Activated naive CD4-positive, alpha-beta T cell treated with anti-CD3 and anti-CD28 coated beads, Interleukin-2, amount 50 U/mL, for 72 hours (primary cell): ENCODE measurements at regions not wholly inside any gene's neighbourhood (a gene's known extent, or its start where the extent isn't known, plus 50 kb on each side); places are given as distances from the start of the nearest gene placed in this dataset.
"Not testable (repeated sequence)": the region's sequence is repeated elsewhere in the genome, so short reads cannot be mapped to it uniquely, and the experiment has no call there.

ENCODE experiments used
- ATAC-seq, 2 donors: fragments of 150-1000 bp; cut with Tn5 transposase; 2 replicates each; pipeline ENCODE4 v1.10.0; 2021; ENCODE audit warnings: mild to moderate bottlenecking in 2 of 2, moderate library complexity in 2 of 2
- DNase-seq, 2 donors: peaks; one replicate each; pipeline ENCODE4 v3.0.0; 2021 to 2022; ENCODE audit warnings: low spot score in 2 of 2
- H3K27ac Mint-ChIP-seq, 2 donors: one replicate each; pipeline ENCODE4 v1.8.0; 2022; ENCODE audit warnings: mild to moderate bottlenecking in 2 of 2, mixed read lengths in 2 of 2
- H3K36me3 Mint-ChIP-seq, 2 donors: one replicate each; pipeline ENCODE4 v1.8.0; 2022; ENCODE audit warnings: mixed read lengths in 2 of 2
- H3K9me3 Mint-ChIP-seq, 2 donors: one replicate each; pipeline ENCODE4 v1.8.0; 2022; ENCODE audit warnings: mixed read lengths in 2 of 2

DNA sequence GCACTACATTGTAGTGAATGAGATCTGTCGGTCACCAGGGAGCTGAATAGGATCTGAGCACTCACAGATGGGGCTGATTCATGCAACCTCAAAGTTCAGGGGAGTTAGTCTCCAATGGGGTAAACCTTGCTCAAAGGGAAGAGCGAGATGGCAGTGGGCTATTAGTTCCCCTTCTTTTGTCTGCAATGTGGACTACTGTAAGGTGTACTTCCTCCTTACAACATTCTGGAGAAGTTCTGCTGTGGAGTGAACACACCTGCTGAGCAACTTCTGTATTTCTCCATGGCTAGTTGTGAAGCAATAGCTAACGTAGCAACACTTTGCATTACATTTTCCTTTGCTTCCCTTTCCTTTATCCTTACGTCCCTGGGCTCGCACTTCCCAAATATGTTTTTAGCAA is 134.3 kb upstream of the B3GAT2 start:
- ATAC-seq, result no peak
- H3K36me3 Mint-ChIP-seq, result no peaks in the 10 kb centered on the region
- peaks cover 0 to 5% of the 10 kb centered on the region in 2 donors for H3K9me3 Mint-ChIP-seq
- no peak overlapping the region for H3K27ac Mint-ChIP-seq
- DNase-seq, result no peak

DNA sequence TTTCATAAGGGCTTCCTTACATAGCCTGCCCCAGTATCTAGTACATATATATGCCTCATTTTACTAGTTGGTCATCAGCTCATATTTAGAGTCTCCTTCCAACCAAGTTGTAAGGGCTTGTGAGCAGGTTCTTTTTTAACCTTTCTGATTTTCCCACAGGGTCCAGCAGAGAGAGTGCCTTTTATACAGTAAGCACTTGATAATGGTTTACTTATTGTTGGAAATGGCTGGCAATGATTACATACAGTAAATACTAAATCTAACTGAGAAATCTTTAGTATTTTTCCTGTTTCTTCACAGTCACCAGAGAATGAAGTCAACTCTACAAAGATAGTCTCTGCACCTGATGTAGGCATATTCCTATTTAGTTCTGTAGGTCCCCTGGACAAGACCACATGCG is 135.1 kb upstream of the B3GAT2 start:
- Mint-ChIP-seq H3K27ac (no peak overlapping the region), H3K9me3 (peaks cover 0 to 8% of the 10 kb centered on the region in 2 donors), H3K36me3 (no peaks in the 10 kb centered on the region)
- DNase-seq (no peak), ATAC-seq (no peak)

DNA sequence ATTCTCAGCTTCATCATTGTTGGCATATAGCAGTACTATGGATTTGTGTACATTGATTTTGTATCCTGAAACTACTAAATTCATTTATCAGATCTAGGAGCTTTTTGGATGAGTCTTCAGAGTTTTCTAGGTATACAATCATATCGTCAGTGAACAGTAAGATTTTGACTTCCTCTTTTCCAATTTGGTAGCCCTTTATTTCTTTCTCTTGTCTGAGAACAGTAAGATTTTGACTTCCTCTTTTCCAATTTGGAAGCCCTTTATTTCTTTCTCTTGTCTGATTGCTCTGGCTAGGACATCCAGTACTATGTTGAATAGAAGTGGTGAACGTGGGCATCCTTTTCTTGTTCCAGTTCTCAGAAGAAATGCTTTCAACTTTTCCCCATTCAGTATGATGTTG is 140.4 kb upstream of the B3GAT2 start:
- H3K36me3 Mint-ChIP-seq, result peaks cover 0 to 10% of the 10 kb centered on the region in 2 donors
- ATAC-seq, H3K27ac Mint-ChIP-seq, DNase-seq: not testable (repeated sequence)
- peaks cover 9 to 27% of the 10 kb centered on the region in 2 donors for H3K9me3 Mint-ChIP-seq

DNA sequence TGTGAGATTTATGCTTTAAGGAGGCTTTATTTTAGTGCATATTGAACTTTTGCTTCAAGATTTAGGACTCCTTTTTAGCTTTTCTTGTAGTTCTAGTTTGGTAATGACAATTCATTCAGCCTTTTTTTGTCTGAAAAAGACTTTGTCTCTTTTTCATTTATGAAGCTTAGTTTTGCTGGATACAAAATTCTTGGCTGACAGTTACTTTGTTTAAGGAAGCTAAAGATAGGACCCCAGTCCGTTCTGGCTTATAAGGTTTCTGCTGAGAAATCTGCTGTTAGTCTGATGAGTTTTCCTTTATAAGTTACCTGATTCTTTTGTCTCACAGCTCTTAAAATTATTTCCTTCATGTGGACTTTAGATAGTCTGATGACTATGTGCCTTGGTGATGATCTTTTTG is 142.8 kb upstream of the B3GAT2 start:
- H3K9me3 Mint-ChIP-seq, result peaks cover 9 to 22% of the 10 kb centered on the region in 2 donors
- H3K36me3 Mint-ChIP-seq, result peaks cover 0 to 10% of the 10 kb centered on the region in 2 donors

DNA sequence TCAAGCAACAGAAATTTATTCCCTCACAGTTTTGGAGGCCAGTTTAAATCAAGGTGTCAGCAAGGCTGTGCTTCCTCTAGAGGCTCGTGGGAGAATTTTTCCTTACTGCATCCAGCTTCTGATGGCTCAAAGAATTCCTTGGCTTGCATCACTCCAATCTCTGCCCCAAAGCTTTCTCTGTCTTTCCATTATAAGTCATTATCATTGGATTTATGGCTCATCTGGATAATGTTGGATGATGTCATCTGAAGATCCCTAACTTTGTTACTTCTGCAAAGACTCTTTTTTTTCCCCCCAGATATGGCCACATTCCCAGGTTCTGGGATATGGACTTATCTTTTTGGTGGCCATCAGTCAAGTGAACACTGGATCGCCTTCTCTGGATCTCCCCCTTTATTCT is 146.3 kb upstream of the B3GAT2 start:
- no peak for DNase-seq
- Mint-ChIP-seq H3K27ac (no peak overlapping the region), H3K9me3 (peaks cover 5 to 19% of the 10 kb centered on the region in 2 donors), H3K36me3 (peaks cover 0 to 10% of the 10 kb centered on the region in 2 donors)
- ATAC-seq, result no peak

More for the DNA sequence above, 142.8 kb upstream of the B3GAT2 start:
- no peak overlapping the region for H3K27ac Mint-ChIP-seq
- no peak for ATAC-seq
- no peak for DNase-seq

DNA sequence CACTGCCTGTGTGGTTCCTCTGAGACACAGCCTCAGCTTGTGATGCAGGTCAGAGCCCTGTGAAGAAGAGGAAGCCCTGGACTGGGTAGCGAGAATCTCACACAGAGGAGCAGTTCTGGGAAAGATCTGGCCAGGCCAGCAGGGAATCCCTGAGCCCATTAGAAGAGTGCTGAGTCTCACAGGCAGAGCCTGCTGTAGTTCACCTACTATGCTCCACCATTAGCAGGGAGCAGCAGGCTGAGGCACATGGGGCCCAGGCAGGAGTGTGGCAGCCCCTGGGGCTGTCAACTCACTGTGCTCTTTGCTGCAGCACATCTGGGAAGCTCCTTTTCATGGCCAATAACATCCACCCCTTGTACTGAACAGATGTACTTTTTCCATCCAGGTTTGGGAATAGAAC is 146.8 kb upstream of the B3GAT2 start:
- no peak for ATAC-seq
- Mint-ChIP-seq H3K36me3 (peaks cover 0 to 10% of the 10 kb centered on the region in 2 donors), H3K27ac (no peak overlapping the region), H3K9me3 (peaks cover under 1 to 15% of the 10 kb centered on the region in 2 donors)
- DNase-seq, result no peak

DNA sequence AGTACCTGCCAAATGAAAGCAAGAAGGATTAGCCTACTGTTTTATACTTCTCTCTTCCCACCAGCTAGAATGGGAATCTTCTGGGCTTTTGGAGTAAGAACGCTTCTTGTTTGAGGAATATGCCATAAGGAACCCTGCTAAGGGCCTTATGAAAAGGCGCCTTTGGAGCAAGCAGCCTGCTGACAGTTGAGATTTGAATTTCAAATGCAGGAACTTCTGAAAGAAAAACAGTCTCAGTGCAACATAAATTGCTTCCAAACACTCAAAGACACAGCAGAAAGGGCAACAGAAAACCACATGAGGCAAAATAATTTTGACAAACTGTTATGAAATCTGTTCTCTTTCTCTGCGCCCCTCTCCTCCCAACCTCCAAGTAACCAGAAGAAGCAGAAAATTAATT is 149.4 kb upstream of the B3GAT2 start:
- Mint-ChIP-seq H3K27ac (no peak overlapping the region), H3K9me3 (peaks cover 0 to 4% of the 10 kb centered on the region in 2 donors), H3K36me3 (no peaks in the 10 kb centered on the region)
- DNase-seq (no peak), ATAC-seq (no peak)

DNA sequence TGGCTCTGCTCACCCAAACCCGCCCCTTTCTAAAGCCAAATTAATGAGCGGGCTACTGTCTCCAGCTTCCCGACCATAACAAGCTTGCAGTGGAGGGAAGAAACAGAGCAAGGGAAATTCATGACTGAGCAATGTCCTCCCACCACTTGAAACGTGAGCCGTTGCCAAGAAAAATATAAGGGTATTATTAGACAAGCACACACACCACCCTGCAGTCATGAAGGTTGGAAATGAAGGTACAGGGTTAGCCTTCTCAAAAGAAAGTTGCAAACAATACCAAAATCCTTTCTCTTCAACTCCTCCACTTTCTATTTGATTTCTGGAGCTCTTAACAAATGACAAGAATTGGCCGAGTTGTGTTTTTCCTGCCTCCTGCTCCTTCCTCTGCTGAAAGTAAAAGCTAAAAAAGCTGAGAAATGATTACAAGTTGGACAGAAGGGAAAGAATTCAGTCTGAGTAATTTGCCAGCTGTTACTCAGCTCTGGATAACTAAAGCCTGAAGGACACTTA is 151.1 kb upstream of the B3GAT2 start:
- Mint-ChIP-seq H3K36me3 (no peaks in the 10 kb centered on the region), H3K9me3 (peaks cover 0 to 4% of the 10 kb centered on the region in 2 donors), H3K27ac (no peak overlapping the region)
- DNase-seq (no peak), ATAC-seq (no peak)

DNA sequence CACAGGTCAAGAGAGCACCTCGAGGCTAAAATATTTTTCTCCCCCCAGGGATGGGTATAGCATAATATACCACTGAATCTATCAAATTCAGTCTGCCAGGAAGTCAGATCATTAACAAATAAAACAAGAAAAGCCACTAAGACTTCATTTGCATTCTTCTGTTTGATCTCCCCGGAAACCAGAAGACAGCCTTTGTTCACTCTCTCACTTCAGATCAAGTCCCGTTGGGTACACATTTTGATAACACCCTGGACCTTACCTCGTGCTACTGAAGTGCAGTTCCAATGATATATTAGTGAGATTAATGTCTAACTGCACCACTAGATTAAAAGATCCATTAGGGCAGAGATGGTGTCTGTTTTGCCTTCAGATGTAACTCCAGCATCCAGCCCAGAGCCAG is 157.7 kb upstream of the B3GAT2 start:
- no peaks in the 10 kb centered on the region for H3K36me3 Mint-ChIP-seq
- H3K9me3 Mint-ChIP-seq, result peaks cover 0 to 4% of the 10 kb centered on the region in 2 donors
- H3K27ac Mint-ChIP-seq, result no peak overlapping the region
- DNase-seq (no peak), ATAC-seq (no peak)

DNA sequence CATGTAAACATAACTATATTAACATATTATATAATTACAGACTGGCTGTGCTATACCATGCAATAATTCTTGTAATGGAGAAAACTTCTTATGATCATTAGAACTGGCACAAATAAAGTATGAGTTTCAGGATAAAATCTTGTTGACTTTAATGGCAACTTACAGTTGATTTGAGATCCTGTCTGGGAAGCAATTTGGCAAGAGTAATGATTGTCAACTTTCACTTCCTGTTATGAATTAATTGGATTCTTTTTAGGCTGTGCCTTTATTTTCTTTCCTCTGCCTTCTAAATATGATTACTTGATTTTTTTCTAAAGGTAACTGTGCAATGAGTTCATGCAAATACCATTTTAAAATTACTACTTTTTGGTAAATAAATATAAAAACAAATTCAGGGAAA is 158.1 kb upstream of the B3GAT2 start:
- DNase-seq (no peak), ATAC-seq (no peak)
- Mint-ChIP-seq H3K27ac (no peak overlapping the region), H3K36me3 (no peaks in the 10 kb centered on the region), H3K9me3 (peaks cover 0 to 4% of the 10 kb centered on the region in 2 donors)

DNA sequence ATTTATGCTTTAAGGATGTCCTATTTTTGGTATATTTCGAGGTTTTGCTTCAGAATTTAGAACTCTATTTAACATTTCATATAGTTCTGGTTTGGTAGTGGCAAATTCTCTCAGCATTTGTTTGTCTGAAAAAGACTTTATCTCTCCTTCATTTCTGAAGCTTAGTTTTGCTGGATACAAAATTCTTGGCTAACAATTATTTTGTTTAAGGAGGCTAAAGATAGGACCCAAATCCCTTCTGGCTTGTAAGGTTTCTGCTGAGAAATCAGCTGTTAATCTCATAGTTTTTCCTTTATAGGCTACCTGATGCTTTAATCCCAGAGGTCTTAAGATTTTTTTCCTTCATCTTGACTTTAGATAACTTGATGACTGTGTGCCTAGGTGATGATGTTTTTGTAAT is 162.7 kb upstream of the B3GAT2 start:
- ATAC-seq, result no peak
- Mint-ChIP-seq H3K9me3 (peaks cover 3 to 6% of the 10 kb centered on the region in 2 donors), H3K36me3 (peaks cover 0 to 5% of the 10 kb centered on the region in 2 donors), H3K27ac (no peak overlapping the region)
- no peak for DNase-seq

DNA sequence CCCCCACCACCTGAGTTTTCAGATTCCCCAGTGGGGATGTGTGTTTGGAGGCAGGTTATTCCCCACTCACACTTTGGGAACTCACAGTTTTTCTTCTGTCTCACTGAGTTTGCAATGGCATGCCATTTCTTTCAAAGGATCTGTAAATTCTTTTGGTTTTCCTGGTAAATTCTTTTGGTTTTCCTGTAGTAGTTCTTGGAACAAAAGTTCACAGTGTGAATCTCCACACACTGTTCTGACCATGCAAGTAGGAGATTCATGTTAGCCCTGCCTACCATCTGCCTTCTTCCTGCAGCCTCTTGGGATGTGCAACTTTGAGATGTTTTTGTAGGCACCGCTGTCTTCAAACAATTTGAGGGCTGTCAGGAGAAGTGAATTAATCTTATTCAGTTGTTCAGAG is 165.6 kb upstream of the OGFRL1 start:
- Mint-ChIP-seq H3K9me3 (peaks cover 3 to 6% of the 10 kb centered on the region in 2 donors), H3K27ac (no peak overlapping the region), H3K36me3 (peaks cover 0 to 5% of the 10 kb centered on the region in 2 donors)
- ATAC-seq (no peak), DNase-seq (no peak)

DNA sequence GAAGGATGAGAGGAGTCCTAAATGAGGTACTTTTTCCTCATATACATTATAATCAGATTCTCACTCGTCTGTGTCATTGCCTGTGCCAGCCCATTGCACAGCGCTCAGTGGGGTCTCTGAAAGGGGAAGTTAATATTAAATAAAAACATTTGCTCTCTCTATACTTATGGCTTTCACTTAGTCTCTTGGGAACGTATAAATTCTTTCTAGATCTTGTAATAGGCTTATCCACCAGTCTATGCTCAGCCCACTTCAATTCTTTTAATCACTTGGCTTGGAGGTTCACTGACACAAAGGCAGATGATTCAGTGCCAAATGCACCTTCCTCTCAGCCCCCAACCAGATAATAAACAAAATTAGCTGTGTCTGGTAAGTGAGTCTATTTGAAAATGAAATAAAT is 164.3 kb upstream of the OGFRL1 start:
- H3K36me3 Mint-ChIP-seq, result peaks cover 0 to 5% of the 10 kb centered on the region in 2 donors
- ATAC-seq, result no peak
- H3K27ac Mint-ChIP-seq, result no peak overlapping the region
- no peak for DNase-seq
- peaks cover 3 to 6% of the 10 kb centered on the region in 2 donors for H3K9me3 Mint-ChIP-seq

DNA sequence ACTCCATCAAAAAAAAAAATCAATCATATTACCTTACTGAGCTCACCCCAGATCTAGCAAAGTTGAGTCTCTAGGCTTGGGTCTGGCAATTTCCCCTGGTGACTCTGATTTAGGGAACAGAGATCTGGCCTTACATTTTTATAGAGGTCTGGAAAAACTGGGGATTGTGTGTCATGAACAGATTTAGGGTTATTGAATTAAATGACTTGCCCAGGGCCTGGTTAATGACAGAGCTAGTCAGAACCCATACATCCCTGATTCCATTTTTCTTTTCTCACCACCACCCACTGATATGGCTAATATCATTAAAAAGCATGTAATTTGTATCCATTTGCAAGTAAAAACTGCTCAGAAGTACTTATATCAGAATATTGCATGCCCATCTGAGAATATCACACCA is 163.4 kb upstream of the OGFRL1 start:
- DNase-seq (no peak), ATAC-seq (no peak)
- Mint-ChIP-seq H3K27ac (no peak overlapping the region), H3K36me3 (peaks cover 0 to 5% of the 10 kb centered on the region in 2 donors), H3K9me3 (peaks cover 3 to 6% of the 10 kb centered on the region in 2 donors)

DNA sequence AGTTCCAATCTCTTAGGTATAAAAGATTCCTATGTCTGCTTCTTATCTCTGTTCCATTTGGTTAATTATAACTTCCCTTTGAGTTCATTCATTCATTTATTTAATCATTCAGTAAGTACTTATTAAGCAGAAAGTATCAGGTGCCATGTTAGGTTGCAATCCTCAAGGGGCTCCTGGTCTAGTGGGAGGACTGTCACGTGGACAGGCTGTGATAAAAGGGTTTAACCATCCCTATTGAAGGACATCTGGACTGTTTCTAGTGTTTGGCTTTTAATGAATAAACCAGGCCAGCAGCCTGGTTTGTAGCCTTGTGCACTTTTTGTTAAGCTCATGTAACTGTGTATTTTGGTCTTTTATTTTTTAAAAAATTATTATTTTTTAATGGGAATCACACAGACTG is 162.1 kb upstream of the OGFRL1 start:
- DNase-seq (no peak), ATAC-seq (no peak)
- Mint-ChIP-seq H3K36me3 (peaks cover 0 to 5% of the 10 kb centered on the region in 2 donors), H3K9me3 (no peaks in the 10 kb centered on the region), H3K27ac (no peak overlapping the region)

DNA sequence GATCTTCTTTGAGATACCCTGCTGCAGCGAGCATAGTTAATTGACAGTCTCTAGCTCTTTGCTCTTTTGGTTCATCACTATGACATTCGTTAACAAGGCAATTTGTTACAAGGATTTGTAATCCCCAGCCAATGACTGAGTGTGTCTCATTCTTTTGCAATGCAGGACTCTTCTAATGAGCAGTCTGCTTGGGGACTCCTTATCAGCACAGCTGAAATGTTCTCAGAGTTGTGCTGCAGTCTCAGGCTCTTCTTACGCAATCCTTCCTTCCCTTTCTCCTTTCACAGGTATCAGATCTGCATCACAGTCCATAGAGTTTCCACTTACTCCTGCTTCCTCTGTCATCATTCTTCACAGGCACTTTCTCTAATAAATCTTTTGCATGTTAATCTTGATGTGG is 161.2 kb upstream of the OGFRL1 start:
- Mint-ChIP-seq H3K27ac (no peak overlapping the region), H3K36me3 (no peaks in the 10 kb centered on the region), H3K9me3 (no peaks in the 10 kb centered on the region)
- ATAC-seq (no peak), DNase-seq (no peak)

DNA sequence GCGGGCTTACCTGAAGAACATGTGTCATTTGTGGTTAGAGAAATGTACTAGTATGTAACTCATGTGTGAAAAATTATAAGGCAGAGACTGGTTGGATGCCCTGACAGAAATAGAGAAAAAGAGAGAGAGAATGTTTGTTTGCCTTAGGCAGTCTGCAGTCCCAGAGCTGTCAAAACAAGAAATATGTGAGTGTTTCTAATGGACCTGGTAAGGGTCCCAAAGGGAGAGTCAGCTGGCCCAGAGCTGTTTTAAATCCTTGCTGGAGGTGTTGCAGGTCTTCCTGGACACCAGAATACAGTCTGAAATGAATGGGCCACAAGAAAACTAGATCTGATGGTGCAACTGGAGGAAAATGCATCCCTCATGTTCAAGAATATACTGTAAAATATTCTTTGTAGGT is 158.3 kb upstream of the OGFRL1 start:
- Mint-ChIP-seq H3K27ac (no peak overlapping the region), H3K36me3 (no peaks in the 10 kb centered on the region), H3K9me3 (no peaks in the 10 kb centered on the region)
- no peak for ATAC-seq
- DNase-seq, result no peak

DNA sequence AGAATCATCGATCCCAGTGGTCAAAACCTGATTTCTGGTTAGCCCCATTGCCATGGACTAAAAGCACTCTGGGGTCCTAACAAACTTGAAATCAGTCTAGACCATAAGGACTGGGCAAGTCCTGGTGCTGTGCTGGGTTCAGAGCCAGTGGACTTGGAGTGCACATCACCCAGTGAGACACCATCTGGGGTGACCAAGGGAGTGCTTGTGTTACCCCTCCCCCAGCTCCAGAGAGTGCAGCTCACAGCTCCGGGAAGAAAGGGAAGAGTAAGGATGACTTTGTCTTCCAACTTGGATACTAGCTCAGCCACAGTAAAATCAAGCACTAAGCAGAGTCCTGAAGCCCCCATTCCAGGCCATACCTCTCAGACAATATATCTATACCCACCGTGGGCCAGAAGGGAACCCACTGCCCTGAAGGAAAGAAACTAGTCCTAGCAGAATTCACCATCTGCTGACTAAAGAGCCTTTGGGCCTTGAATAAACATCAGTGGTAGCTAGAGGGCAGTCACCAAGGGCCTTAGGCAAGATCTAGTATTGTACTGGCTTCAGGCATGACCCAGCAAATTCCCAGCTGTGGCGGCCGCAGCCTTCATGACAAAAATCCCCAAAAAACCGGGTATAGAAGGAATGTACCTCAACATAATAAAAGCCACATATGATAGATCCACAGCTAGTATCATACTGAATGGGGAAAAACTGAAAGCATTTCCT is 153.5 kb upstream of the OGFRL1 start:
- Mint-ChIP-seq H3K9me3 (no peaks in the 10 kb centered on the region), H3K27ac (no peak overlapping the region), H3K36me3 (no peaks in the 10 kb centered on the region)
- DNase-seq (no peak), ATAC-seq (no peak)
